Spleen (tissue), 7 donors: ENCODE measurements at regions not wholly inside any gene's neighbourhood (a gene's known extent, or its start where the extent isn't known, plus 50 kb on each side); places are given as distances from the start of the nearest gene placed in this dataset.

Experiments
- CTCF ChIP-seq, 11 experiments: fragments of 200-600 bp in 7 of 11; fragments of 450-650 bp in 4 of 11; sonication (generic) in 4 of 11; IDR thresholded peaks in 8 of 11; conservative IDR thresholded peaks in 3 of 11; 1 replicate in 7 of 11; 2 replicates in 4 of 11; pipeline versions ENCODE4 v1.4.0 to v1.8.0; 2016 to 2021; ENCODE audit warnings: antibody characterized with exemption in 11 of 11, inconsistent platforms in 4 of 11, mild to moderate bottlenecking in 1 of 11
- POLR2A ChIP-seq, 3 donors: fragments of 450-650 bp; IDR thresholded peaks; one replicate each; pipeline ENCODE4 v1.5.1; 2017; ENCODE audit warnings: antibody characterized with exemption in 3 of 3, mild to moderate bottlenecking in 1 of 3
- POLR2AphosphoS5 ChIP-seq, 3 donors: sonication (generic); formaldehyde crosslinking; IDR thresholded peaks; one replicate each; pipeline ENCODE4 v1.5.1; 2017; ENCODE audit warnings: antibody characterized with exemption in 3 of 3
- donor health status: DM: no; HTN: no; CAD: no; lungs with moderate emphysema.
- donor health status: DM: no; HTN: no; CAD: no.
- donor health status: DM: no; HTN: no; CAD: no.

GRCh38 chr10:118971876-118972275, 57.6 kb upstream of the NANOS1 start:
- TF ChIP-seq CTCF (IDR thresholded peaks at IDR 0.05 in 8 of 11, conservative IDR thresholded peaks at IDR 0.05 in 3 of 11) (no peak), POLR2A (IDR thresholded peaks at IDR 0.05) (no peak), POLR2AphosphoS5 (IDR thresholded peaks at IDR 0.05) (no peak)
